ENCODE measurements at regions not wholly inside any gene's neighbourhood (a gene's known extent, or its start where the extent isn't known, plus 50 kb on each side); places are given as distances from the start of the nearest gene placed in this dataset.

DNA sequence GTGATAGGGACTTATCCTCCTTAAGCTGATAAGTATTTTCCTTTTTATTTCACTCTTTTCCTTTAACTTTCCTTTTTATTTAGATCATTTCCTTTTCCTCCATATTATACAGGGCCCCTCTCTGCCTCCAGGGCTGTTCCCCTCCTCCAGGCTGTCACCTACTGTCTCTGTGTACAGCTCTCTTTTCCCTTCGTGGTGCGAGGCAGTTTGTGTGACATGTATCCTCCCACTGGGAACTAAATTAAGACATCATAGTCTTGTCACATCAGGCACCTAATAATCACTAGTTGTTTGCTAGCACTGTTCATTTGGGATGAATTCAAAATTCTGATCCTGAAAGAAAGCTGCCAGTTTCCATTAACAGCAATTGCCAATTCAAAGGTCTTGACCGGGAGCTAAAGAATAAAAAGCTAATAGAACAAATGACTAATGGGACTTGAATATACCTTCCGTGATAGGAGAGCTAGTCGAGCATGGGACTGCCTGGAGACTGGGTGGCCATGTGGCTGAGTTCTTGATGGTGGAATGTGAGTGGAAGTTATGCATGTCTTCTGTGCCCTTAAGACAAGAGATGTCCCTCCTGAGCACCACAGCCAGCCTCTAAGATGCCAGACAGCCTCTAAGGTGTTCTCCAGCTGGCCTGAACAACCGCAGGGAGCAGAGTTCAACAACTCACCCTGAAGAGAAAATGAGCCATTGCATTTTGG, 77.7 kb upstream of the LRRC55 start:
- Histone ChIP-seq H3K9ac (ENCODE audit: low read length) (no peak overlapping the region), H3K9me3 (ENCODE audit: insufficient read depth, low read length) (no peaks in the 10 kb centered on the region), H2AFZ (ENCODE audit: low read depth, low read length, severe bottlenecking) (no peak overlapping the region), H3K79me2 (ENCODE audit: insufficient read depth, low read length) (no peaks in the 10 kb centered on the region), H3K27ac (ENCODE audit: low read depth, low read length) (no peak overlapping the region), H3K9me2 (replicated peaks; ENCODE audit: insufficient read depth, low read length) (no peaks in the 10 kb centered on the region), H4K20me1 (ENCODE audit: low read depth, low read length) (no peaks in the 10 kb centered on the region), H3K4me2 (ENCODE audit: low read depth, low read length, poor library complexity, severe bottlenecking) (no peak overlapping the region), H3K36me3 (ENCODE audit: low read length) (no peaks in the 10 kb centered on the region), H3K27me3 (ENCODE audit: low read length) (no peaks in the 10 kb centered on the region), H3F3A (ENCODE audit: insufficient read depth) (no peaks in the 10 kb centered on the region), H3K4me3 (ENCODE audit: insufficient read depth, low read length, poor library complexity, severe bottlenecking) (no peak overlapping the region)
- TF ChIP-seq EZH2phosphoT487 (conservative IDR thresholded peaks at IDR 0.05; ENCODE audit: low read length) (no peak), CTCF (IDR thresholded peaks at IDR 0.05; ENCODE audit: insufficient read depth, low read length, poor library complexity, severe bottlenecking) (no peak)

DNA sequence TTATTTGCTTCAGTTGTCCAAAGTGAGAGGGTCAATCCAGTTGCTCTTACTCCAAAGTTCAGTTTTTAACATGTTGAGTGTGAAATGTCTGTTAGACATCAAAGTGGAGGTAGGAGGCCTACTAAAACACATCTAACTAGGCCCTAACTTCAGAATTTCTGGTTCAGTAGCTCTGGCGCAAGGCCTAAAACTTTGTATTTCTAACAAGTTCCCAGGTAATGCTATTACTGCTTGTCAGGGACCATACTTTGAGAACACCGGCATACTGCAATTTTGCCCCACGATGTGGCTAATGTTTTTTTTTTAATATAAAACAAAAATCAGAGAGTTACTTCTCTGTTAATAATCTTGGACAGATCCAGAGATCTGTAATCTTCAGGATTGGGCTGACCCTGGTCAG, 72.4 kb upstream of the LRRC55 start:
- Histone ChIP-seq H3K27me3 (ENCODE audit: low read length) (no peaks in the 10 kb centered on the region), H3K27ac (ENCODE audit: low read depth, low read length) (no peak overlapping the region), H3K9me3 (ENCODE audit: insufficient read depth, low read length) (no peaks in the 10 kb centered on the region), H4K20me1 (ENCODE audit: low read depth, low read length) (no peaks in the 10 kb centered on the region), H3K4me2 (ENCODE audit: low read depth, low read length, poor library complexity, severe bottlenecking) (no peak overlapping the region), H3K36me3 (ENCODE audit: low read length) (no peaks in the 10 kb centered on the region), H3K9me2 (replicated peaks; ENCODE audit: insufficient read depth, low read length) (no peaks in the 10 kb centered on the region), H3K4me3 (ENCODE audit: insufficient read depth, low read length, poor library complexity, severe bottlenecking) (no peak overlapping the region), H3K9ac (ENCODE audit: low read length) (no peak overlapping the region), H3F3A (ENCODE audit: insufficient read depth) (no peaks in the 10 kb centered on the region), H2AFZ (ENCODE audit: low read depth, low read length, severe bottlenecking) (no peak overlapping the region), H3K79me2 (ENCODE audit: insufficient read depth, low read length) (no peaks in the 10 kb centered on the region)
- no peak for TF ChIP-seq EZH2phosphoT487 (conservative IDR thresholded peaks at IDR 0.05; ENCODE audit: low read length)
- TF ChIP-seq CTCF (IDR thresholded peaks at IDR 0.05; ENCODE audit: insufficient read depth, low read length, poor library complexity, severe bottlenecking) = no peak

DNA sequence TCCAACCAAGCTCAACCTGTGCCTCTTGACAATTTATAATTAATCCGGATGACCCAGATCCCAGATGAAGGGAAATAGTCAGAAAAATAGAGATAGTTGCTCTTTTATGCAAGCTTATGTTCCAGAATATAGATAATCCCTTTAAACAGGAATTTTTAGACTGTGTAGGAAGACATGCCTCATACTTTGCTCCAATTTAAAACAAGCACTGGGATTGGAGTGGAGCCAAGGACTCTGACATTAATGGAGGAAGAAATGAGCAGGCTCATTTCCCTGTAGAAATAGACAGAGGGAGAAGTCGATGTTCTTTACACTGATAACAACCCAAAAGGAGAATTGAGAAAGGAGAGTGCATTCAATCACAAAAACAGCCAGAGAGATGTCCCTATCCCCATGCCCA, 70.1 kb upstream of the LRRC55 start:
- H3K36me3 ChIP-seq (ENCODE audit: low read length) = no peaks in the 10 kb centered on the region
- no peaks in the 10 kb centered on the region for H3K9me3 ChIP-seq (ENCODE audit: insufficient read depth, low read length)
- H3K4me2 ChIP-seq (ENCODE audit: low read depth, low read length, poor library complexity, severe bottlenecking) = no peak overlapping the region
- no peak overlapping the region for H3K9ac ChIP-seq (ENCODE audit: low read length)
- H3K9me2 ChIP-seq (replicated peaks; ENCODE audit: insufficient read depth, low read length) = no peaks in the 10 kb centered on the region
- H3K4me3 ChIP-seq (ENCODE audit: insufficient read depth, low read length, poor library complexity, severe bottlenecking) = no peak overlapping the region
- no peaks in the 10 kb centered on the region for H3F3A ChIP-seq (ENCODE audit: insufficient read depth)
- H3K79me2 ChIP-seq (ENCODE audit: insufficient read depth, low read length) = no peaks in the 10 kb centered on the region
- TF ChIP-seq EZH2phosphoT487 (conservative IDR thresholded peaks at IDR 0.05; ENCODE audit: low read length) (no peak), CTCF (IDR thresholded peaks at IDR 0.05; ENCODE audit: insufficient read depth, low read length, poor library complexity, severe bottlenecking) (no peak)
- H3K27ac ChIP-seq (ENCODE audit: low read depth, low read length) = no peak overlapping the region
- no peaks in the 10 kb centered on the region for H4K20me1 ChIP-seq (ENCODE audit: low read depth, low read length)
- H2AFZ ChIP-seq (ENCODE audit: low read depth, low read length, severe bottlenecking) = no peak overlapping the region
- H3K27me3 ChIP-seq (ENCODE audit: low read length) = no peaks in the 10 kb centered on the region

Data from SU-DHL-6 (cell line).